Fibroblast of villous mesenchyme (primary cell): ENCODE measurements at regions not wholly inside any gene's neighbourhood (a gene's known extent, or its start where the extent isn't known, plus 50 kb on each side); places are given as distances from the start of the nearest gene placed in this dataset.
"Not testable (repeated sequence)": the region's sequence is repeated elsewhere in the genome, so short reads cannot be mapped to it uniquely, and the experiment has no call there.

Source experiments
- DNase-seq: peaks from one replicate; pipeline ENCODE4 v3.0.0-alpha.2; 2010; ENCODE audit warnings: low read depth
- H3K4me3 ChIP-seq: 2 replicates; pipeline ENCODE4 v1.5.1; 2011; ENCODE audit warnings: low read depth, mild to moderate bottlenecking, low read length
- TF ChIP-seq, protein P1 (sequence below): IDR thresholded peaks from 2 replicates; pipeline ENCODE4 v1.5.1; 2012; ENCODE audit warnings: low read depth, mild to moderate bottlenecking, low read length; ENCODE audit not compliant: insufficient read depth

DNA sequence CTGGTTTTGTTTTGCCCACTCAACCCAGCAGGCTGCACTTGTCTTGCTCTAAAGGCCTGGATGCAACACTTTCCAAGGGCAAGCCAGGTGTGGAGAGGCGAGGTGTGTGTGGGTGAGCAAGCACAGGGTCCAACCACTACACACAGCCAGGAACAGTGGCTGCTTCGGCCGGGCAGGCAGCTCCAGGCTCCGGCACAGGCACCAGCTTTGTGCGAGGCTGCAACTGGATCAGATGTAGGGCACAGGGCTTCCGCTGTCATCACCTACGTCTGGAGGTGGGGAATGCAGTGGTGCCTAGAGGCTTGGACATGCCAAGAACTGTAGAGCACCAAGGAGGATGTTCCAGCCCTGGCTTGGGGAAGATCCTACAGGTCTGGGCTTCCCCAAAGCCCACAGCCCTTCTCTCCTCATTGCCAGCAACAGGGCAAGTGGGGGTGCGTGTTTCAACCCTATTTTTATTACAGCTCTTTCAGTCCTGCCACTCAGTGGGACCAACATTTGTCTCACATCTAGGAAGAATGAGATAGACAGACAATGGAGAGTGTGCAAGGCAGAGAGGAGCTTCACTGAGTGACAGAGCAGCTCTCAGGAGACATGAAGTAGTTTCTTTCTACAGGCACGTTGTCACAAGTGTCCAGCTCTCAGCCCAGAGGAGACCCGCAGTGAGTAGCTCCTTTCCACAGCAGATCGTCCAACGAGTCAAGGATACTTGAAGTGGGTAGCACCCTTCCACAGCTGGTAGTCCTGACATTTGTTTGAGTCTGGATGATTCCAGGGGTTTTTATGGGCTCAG, 622.2 kb downstream of the CDH9 start:
- no peak for DNase-seq
- TF ChIP-seq, protein P1, sequence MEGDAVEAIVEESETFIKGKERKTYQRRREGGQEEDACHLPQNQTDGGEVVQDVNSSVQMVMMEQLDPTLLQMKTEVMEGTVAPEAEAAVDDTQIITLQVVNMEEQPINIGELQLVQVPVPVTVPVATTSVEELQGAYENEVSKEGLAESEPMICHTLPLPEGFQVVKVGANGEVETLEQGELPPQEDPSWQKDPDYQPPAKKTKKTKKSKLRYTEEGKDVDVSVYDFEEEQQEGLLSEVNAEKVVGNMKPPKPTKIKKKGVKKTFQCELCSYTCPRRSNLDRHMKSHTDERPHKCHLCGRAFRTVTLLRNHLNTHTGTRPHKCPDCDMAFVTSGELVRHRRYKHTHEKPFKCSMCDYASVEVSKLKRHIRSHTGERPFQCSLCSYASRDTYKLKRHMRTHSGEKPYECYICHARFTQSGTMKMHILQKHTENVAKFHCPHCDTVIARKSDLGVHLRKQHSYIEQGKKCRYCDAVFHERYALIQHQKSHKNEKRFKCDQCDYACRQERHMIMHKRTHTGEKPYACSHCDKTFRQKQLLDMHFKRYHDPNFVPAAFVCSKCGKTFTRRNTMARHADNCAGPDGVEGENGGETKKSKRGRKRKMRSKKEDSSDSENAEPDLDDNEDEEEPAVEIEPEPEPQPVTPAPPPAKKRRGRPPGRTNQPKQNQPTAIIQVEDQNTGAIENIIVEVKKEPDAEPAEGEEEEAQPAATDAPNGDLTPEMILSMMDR: no peak

DNA sequence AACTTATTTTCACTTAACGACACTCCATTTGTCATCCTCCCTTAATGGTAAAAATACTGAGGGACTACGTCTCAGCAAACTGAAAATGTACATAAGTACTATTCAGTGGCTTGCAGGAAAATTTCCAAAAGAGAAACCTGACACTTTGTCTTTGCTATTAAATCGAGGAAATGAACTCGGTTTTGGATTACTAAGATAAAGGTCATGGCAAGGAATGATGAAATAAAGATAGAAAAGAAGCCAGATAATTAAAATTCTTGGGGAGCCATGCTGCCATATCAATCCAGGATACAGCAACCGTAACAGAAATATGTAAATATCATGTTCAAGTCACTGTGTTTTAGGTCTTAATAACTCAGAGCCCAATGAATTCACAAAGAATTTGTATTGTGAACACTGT, 647.8 kb downstream of the CDH9 start:
- no peak overlapping the region for H3K4me3 ChIP-seq
- DNase-seq: no peak
- TF ChIP-seq, protein P1: no peak

More for the DNA sequence above, 622.2 kb downstream of the CDH9 start:
- no peak overlapping the region for H3K4me3 ChIP-seq

DNA sequence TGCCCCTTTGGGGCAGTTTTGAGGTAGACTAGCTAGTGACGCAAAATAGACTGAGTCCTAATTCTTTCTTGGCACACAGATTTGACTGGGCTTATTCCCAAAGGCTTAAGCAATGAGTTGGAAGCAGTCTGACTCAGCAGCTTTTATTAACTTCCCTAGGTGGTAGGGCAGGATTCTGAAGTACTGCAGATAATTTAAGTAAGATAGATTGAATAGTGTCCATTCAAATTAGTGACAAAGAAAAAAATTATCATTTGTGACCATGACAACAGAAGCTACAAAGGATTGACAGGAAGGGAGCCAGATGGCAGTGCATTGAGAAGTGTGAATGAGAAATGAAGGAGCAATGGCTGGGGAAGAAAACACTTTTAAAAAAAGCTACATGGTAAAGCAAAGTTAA, 649.4 kb downstream of the CDH9 start:
- DNase-seq: no peak
- TF ChIP-seq, protein P1: no peak

DNA sequence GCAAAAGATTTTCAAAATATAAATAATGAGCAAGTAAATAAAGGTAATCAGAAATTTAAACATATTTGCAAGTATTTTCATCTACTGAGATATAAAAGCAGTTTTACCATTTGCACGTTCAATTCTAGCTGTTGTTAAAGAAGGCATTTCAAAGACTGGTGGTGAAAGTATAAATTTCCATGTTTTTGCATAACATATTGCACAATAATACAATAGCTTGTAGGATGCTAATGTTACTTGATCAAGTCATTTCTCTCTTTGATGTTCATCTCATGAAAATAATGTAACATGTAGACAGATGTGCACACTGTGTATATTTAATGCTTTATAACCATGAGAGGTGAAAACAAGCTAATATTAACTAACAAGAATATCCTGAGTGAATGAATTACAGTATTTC, 651.9 kb downstream of the CDH9 start:
- TF ChIP-seq, protein P1: no peak
- no peak for DNase-seq
- no peak overlapping the region for H3K4me3 ChIP-seq

More for the DNA sequence above, 649.4 kb downstream of the CDH9 start:
- no peak overlapping the region for H3K4me3 ChIP-seq

DNA sequence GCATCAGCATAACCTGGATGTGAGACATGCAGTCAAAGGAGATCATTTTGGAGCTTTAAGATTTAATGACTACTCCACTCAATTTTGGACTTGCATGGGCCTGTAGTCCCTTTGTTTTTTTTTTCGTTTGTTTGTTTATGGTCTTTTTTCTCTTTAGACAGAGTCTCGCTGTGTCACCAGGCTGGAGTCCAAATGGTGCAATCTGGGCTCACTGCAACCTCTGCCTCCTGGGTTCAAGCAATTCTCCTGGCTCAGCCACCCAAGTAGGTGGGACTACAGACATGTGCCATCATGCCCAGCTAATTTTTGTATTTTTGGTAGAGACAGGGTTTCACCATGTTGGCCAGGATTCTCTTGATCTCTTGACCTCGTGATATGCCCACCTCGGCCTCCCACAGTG, 673.8 kb downstream of the CDH9 start:
- DNase-seq, H3K4me3 ChIP-seq: not testable (repeated sequence)

DNA sequence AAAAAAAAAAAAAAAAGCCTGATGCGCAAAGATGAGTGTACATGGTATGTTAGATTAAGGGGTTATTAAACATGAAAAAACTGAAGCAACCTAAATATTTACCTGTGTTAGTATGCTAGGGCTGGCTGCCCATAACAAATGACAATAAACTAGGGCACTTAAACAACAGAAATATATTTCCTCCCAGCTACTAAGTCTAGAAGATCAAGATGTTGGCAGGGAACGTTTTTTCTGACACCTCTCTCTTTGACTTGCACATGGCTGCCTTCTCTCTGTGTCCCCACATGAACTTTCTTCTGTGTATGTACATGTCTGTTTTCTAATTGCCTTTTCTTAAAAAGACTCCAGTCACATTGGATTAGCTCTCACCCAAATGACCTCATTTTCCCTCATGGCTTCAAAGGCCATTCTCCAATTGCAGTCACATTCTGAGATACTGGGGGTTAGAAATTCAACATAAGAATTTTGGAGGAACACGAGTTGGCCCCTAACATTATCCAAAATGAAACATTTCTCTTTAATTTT, 694.5 kb downstream of the CDH9 start:
- no peak for DNase-seq
- TF ChIP-seq, protein P1: no peak
- H3K4me3 ChIP-seq: no peak overlapping the region

DNA sequence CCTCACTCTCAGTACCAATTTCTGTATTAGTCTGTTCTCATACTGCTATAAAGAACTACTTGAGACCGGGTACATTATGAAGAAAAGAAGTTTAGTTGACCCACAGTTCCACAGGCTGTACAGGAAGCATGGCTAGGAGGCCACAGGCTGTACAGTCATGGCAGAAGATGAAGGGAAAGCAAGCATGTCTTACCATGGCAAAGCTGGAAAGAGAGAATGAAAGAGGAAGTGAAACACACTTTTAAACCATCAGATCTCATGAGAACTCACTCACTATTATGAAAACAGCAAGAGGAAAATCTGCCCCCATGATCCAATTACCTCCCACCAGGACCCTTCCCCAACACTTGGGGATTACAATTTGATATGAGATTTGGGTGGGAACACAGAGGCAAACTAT, 698.8 kb downstream of the CDH9 start:
- H3K4me3 ChIP-seq: no peak overlapping the region
- no peak for DNase-seq
- TF ChIP-seq, protein P1: no peak
